ENCODE measurements at regions not wholly inside any gene's neighbourhood (a gene's known extent, or its start where the extent isn't known, plus 50 kb on each side); places are given as distances from the start of the nearest gene placed in this dataset.
"Not testable (repeated sequence)": the region's sequence is repeated elsewhere in the genome, so short reads cannot be mapped to it uniquely, and the experiment has no call there.

GRCh38 chr7:81437160-81437559, 332.7 kb downstream of the HGF start:
- not testable (repeated sequence) for DNase-seq (ENCODE audit: low read depth, low spot score)

- no peak for DNase-seq (ENCODE audit: low read depth, low spot score)
Measured at GRCh38 chr7:81433692-81434331, 336.0 kb downstream of the HGF start.

- DNase-seq (ENCODE audit: low read depth, low spot score) = no peak
Measured at GRCh38 chr7:81433206-81433605, 336.6 kb downstream of the HGF start.

GRCh38 chr7:81430761-81431160, 339.1 kb downstream of the HGF start:
- peak; percentile 50 for DNase-seq (ENCODE audit: low read depth, low spot score)

DNA sequence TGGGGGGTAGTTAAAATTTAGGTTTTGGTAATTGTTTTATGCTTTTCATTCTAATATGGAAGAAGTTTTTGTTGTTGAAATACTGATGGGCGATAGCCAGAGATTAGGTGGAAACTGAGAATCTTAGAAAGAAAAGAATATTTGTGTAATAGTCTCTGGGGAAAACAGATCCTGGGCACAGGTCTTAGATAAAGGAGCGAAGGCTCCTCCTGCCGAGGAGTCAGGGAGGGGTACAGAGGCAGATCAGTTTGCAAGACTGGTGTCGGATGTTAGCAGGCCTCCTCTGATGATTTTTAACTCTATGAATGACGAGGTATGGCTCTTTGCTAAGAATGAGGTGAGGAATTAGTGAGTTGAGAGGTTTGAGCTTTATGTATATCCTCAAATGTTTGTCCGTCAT, 339.7 kb downstream of the HGF start:
- no peak for DNase-seq (ENCODE audit: low read depth, low spot score)

GRCh38 chr7:81427461-81427860, 342.4 kb downstream of the HGF start:
- DNase-seq (ENCODE audit: low read depth, low spot score) = no peak

DNA sequence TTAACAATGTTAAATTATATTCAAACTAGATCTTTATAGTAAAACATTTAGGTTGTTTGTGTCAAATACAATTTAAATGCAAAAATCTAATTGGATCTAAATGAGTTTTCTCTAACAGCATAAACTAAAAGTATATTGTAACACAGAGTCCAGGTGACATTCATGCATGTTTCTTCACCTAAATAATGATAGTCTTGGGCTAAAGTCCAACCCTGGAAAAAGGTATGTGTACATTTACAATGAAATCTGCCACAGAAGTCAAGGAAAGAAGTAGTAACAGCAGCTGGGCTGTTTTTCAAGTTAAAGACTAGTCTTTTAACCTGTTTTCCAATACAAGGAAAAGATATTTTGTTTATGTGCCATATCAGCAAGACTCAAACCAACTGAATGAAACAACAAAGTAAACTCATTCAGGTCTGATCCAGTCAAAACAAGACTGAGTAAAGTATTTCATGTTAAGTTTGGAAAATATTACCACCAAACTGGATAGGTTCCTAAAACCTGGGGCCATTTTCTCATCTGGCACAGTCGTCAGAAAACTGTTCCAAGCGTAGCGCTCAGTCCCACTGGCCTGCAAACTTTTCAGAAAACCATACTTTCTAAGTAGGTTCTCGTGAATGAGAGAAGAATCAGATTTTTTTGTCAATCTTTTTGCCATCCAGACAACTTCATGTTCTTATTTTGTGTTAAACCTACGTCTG, 349.2 kb downstream of the HGF start:
- no peak for DNase-seq (ENCODE audit: low read depth, low spot score)

- no peak for DNase-seq (ENCODE audit: low read depth, low spot score)
Measured at GRCh38 chr7:81419731-81420130, 350.1 kb downstream of the HGF start.

DNA sequence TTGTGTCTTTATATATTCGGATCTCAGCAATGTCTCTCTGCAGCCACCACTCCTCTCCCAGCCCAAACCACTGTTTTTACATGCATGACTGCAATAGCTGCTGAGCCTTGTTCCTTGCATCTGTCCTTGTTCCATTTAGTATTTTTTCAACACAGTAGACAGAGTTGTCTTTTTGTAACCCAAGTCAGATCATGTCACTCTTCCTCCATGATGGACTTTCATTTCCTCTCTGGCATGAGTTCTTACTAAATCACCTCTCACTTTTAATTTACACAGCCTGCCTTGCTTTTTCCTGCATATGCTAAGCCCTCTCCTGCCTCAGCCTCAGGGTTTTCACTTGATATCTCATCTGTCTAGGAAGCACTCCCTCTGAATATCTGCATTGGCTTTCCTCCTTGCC, 353.2 kb downstream of the HGF start:
- no peak for DNase-seq (ENCODE audit: low read depth, low spot score)

GRCh38 chr7:81415181-81415580, 354.7 kb downstream of the HGF start:
- no peak for DNase-seq (ENCODE audit: low read depth, low spot score)

DNA sequence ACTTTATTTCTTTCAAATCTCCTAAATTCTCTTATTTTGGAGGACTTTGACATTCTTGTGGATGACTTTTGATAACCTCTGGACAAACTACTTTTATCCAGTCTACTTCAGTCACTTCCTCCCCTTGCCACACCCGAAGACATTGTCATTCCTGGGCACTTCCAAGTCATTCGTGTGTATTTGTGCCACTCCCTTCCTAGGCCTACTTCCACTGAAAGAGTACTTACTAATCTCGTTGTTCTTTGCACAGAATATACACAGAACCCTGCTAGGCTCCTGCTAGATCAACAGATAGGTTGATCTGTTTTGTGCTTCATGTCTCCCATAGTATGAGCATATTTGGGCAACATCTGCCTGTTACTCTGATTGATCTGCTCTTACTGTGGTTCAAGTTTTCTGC, 355.4 kb downstream of the HGF start:
- no peak for DNase-seq (ENCODE audit: low read depth, low spot score)

GRCh38 chr7:81410471-81411117, 359.3 kb downstream of the HGF start:
- no peak for DNase-seq (ENCODE audit: low read depth, low spot score)

- DNase-seq (ENCODE audit: low read depth, low spot score) = no peak
Measured at GRCh38 chr7:81408728-81409127, 361.1 kb downstream of the HGF start.

GRCh38 chr7:81407094-81407493, 362.8 kb downstream of the HGF start:
- DNase-seq (ENCODE audit: low read depth, low spot score) = no peak

DNA sequence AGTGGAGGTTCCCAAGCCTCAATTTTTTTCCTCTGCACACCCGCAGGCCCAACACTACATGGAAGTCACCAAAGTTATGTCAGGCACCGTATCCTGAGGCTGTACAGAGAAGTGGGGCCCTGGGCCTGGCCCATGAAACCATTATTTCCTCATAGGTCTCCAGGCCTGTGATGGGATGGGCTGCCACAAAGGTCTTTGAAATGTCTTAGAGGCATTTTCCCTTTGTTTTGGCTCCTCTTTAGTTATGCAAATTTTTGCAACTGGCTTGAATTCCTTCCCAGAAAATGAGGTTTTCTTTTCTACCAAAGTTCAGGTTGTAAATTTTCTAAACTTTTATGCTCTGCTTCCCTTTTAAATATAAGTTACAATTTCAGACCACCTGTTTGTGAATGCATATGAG, 365.2 kb downstream of the HGF start:
- no peak for DNase-seq (ENCODE audit: low read depth, low spot score)

GRCh38 chr7:81402227-81402626, 367.6 kb downstream of the HGF start:
- DNase-seq (ENCODE audit: low read depth, low spot score) = no peak

- DNase-seq (ENCODE audit: low read depth, low spot score) = no peak
Measured at GRCh38 chr7:81399471-81399870, 370.4 kb downstream of the HGF start.

GRCh38 chr7:81394029-81394428, 375.8 kb downstream of the HGF start:
- no peak for DNase-seq (ENCODE audit: low read depth, low spot score)

DNA sequence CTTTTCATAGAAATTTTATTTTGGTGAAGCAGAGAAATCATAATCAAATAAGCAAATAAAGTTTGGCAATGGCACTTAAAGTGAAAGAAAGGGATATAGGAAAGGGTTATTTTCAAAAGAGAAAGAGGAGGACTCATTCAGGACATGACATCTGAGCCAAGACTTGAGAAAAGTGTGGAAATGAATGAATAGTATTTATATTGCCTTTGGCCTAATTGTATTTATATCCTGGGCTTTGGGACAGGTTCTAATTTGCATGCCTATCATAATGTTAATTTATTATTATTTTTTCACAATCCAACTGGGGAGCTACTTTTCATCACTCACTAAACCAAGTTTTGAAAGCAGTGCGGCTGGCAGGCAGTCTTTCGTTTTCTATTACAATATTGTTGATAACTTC, 376.8 kb downstream of the HGF start:
- DNase-seq (ENCODE audit: low read depth, low spot score) = no peak

- no peak for DNase-seq (ENCODE audit: low read depth, low spot score)
Measured at GRCh38 chr7:81385370-81385769, 384.5 kb downstream of the HGF start.

- DNase-seq (ENCODE audit: low read depth, low spot score) = no peak
Measured at GRCh38 chr7:81383846-81384245, 386.0 kb downstream of the HGF start.

- not testable (repeated sequence) for DNase-seq (ENCODE audit: low read depth, low spot score)
Measured at GRCh38 chr7:81374641-81375040, 395.2 kb downstream of the HGF start.

DNA sequence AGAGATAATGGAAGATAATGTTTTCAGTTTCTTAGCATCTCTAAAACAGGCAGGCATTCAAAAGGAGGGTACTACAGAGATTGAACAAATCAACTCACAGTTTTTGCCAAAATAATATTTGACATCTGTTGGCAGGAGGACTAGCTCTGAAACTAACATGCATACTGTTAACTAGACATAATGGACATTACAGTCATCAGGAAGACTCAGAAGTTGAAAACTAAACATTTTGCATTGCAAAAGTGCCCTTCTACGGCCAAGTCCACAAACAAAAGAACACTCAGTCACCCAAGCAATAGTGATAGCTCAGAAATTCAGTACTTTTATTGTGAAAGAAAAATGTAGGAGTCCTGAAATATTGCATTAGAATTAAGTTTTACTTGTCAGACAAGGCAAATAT, 399.0 kb downstream of the HGF start:
- no peak for DNase-seq (ENCODE audit: low read depth, low spot score)

Measured in pulmonary artery endothelial cell (primary cell).